Calu3 (cell line): ENCODE measurements at regions not wholly inside any gene's neighbourhood (a gene's known extent, or its start where the extent isn't known, plus 50 kb on each side); places are given as distances from the start of the nearest gene placed in this dataset.

Experiments used
- BruUV-seq: library from RNA; stranded (reverse); fragments of 400-500 nt; replicated peaks from 2 replicates; lab custom pipeline; 2021; lab: Mats Ljungman, UMichigan
- CTCF ChIA-PET: fragments of 300-600 bp; sonication (Branson Sonifier 250); formaldehyde crosslinking; loops from one replicate; lab custom pipeline; 2022; ENCODE audit warnings: antibody characterized with exemption; lab: Charles Lee
- DNase-seq: peaks from one replicate; pipeline ENCODE4 v3.0.0; 2022
- H3K27ac Mint-ChIP-seq: one replicate; pipeline ENCODE4 v1.8.0; 2022; ENCODE audit warnings: mixed read lengths; ENCODE audit not compliant: unreplicated experiment
- H3K27me3 Mint-ChIP-seq: one replicate; pipeline ENCODE4 v1.8.0; 2022; ENCODE audit warnings: mixed read lengths; ENCODE audit not compliant: unreplicated experiment
- H3K36me3 Mint-ChIP-seq: one replicate; pipeline ENCODE4 v1.8.0; 2022; ENCODE audit warnings: mild to moderate bottlenecking, moderate library complexity, mixed read lengths; ENCODE audit not compliant: insufficient read depth, unreplicated experiment
- H3K4me1 Mint-ChIP-seq: one replicate; pipeline ENCODE4 v1.8.0; 2022; ENCODE audit warnings: mild to moderate bottlenecking, low read depth, mixed read lengths; ENCODE audit not compliant: unreplicated experiment
- H3K4me3 Mint-ChIP-seq: one replicate; pipeline ENCODE4 v1.8.0; 2022; ENCODE audit warnings: mild to moderate bottlenecking, low read depth, moderate library complexity, mixed read lengths; ENCODE audit not compliant: unreplicated experiment
- H3K9me3 Mint-ChIP-seq: one replicate; pipeline ENCODE4 v1.8.0; 2022; ENCODE audit warnings: low read depth, mixed read lengths; ENCODE audit not compliant: unreplicated experiment
- intact Hi-C: fragments of 100-400 bp; cut with micrococcal nuclease; formaldehyde crosslinking; loops from one replicate; pipeline ENCODE4 v1.10.0; 2022; ENCODE audit not compliant: unreplicated experiment
- TF ChIP-seq, protein P1 (sequence below): fragments of 200-600 bp; IDR thresholded peaks from one replicate; pipeline ENCODE4 v1.8.0; 2022; ENCODE audit warnings: antibody characterized with exemption; ENCODE audit not compliant: unreplicated experiment

DNA sequence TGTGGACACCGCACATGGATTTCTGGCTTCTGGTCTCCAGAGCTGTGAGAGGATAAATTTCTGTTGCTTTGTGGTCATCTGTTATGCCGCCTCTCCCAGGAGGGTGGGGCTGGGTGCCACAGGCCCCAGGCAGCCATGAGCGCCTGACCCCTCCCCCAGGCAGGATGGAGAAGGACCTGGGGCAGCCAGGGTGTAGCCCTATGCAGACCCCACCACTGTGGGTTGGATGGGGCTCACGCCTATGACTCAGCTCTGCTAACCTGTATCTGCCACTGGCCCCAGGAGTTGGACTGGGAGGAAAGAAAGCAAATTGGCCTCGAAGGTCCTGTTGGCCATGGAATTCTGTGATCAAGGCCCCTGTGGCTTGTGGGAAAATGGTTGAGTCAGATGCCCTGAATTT is 1351.1 kb downstream of the BRD1 start:
- no peaks in the 10 kb centered on the region for H3K4me1 Mint-ChIP-seq
- intact Hi-C loops = no loop called here
- H3K27ac Mint-ChIP-seq = no peak overlapping the region
- DNase-seq = no peak
- TF ChIP-seq, protein P1, sequence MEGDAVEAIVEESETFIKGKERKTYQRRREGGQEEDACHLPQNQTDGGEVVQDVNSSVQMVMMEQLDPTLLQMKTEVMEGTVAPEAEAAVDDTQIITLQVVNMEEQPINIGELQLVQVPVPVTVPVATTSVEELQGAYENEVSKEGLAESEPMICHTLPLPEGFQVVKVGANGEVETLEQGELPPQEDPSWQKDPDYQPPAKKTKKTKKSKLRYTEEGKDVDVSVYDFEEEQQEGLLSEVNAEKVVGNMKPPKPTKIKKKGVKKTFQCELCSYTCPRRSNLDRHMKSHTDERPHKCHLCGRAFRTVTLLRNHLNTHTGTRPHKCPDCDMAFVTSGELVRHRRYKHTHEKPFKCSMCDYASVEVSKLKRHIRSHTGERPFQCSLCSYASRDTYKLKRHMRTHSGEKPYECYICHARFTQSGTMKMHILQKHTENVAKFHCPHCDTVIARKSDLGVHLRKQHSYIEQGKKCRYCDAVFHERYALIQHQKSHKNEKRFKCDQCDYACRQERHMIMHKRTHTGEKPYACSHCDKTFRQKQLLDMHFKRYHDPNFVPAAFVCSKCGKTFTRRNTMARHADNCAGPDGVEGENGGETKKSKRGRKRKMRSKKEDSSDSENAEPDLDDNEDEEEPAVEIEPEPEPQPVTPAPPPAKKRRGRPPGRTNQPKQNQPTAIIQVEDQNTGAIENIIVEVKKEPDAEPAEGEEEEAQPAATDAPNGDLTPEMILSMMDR = no peak
- peaks cover 26% of the 10 kb centered on the region for H3K9me3 Mint-ChIP-seq
- CTCF ChIA-PET = no interaction called here
- no peaks in the 10 kb centered on the region for H3K27me3 Mint-ChIP-seq
- no peak overlapping the region for H3K4me3 Mint-ChIP-seq
- BruUV-seq = no TSS peak
- H3K36me3 Mint-ChIP-seq = peaks cover 11% of the 10 kb centered on the region

DNA sequence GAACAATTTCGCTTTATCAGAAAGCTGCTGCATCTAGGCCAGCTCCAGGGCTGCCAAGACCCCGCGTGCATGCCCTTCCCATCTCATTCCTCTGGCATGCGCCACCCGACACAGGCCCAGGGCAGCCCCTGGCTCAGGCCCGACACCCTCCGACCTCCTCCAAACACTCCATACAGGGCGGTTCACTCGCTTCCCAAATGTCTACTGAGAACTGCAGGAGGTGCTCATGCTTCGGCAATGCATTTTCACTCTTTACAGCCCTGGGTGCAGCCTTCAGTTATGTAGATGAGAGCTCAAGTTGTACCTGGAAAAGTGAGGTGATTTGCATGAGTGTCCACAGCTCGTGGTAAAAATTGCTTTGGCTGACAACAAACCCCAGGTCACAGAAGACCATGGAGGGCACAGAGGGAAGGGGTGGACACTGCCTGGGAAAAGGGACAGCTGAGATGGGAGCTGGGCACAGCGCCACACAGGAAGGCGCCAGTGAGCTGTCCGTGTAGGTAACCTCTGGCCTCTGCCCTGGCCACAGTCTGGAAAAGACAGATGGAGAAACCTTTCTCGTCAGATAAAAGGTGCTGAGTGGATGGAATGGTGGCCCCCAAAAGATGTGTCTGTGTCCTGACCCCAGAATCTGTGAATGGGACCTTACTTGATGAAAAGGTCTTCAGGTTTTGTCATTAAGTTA is 1351.9 kb downstream of the BRD1 start:
- Mint-ChIP-seq H3K9me3 (peaks cover 29% of the 10 kb centered on the region), H3K27me3 (no peaks in the 10 kb centered on the region), H3K36me3 (peaks cover 11% of the 10 kb centered on the region), H3K27ac (no peak overlapping the region), H3K4me1 (no peaks in the 10 kb centered on the region), H3K4me3 (no peak overlapping the region)
- TF ChIP-seq, protein P1 = no peak
- intact Hi-C loops = no loop called here
- no TSS peak for BruUV-seq
- CTCF ChIA-PET = no interaction called here
- no peak for DNase-seq

DNA sequence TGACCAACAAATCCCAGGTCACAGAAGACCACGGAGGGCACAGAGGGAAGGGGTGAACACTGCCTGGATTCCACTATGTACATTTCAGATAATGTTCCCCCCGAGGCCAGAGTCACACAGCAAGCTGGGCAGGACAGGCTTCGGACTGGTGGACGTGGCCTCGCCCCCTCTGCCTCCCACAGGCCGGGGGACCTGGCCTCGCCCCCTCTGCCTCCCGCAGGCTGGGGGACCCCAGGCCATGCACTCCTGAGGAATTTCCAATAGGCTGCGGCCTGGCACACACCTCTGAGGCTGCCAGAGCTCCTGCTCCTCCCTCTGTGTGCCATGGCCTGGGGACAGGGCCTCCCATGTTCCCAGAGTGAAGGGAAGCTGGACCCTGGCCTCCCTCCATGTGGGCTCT is 1352.8 kb downstream of the BRD1 start:
- Mint-ChIP-seq H3K36me3 (peaks cover 11% of the 10 kb centered on the region), H3K4me1 (no peaks in the 10 kb centered on the region), H3K4me3 (no peak overlapping the region), H3K27me3 (no peaks in the 10 kb centered on the region), H3K27ac (no peak overlapping the region), H3K9me3 (peaks cover 30% of the 10 kb centered on the region)
- CTCF ChIA-PET = no interaction called here
- TF ChIP-seq, protein P1 = no peak
- no peak for DNase-seq
- no TSS peak for BruUV-seq
- intact Hi-C loops = no loop called here

DNA sequence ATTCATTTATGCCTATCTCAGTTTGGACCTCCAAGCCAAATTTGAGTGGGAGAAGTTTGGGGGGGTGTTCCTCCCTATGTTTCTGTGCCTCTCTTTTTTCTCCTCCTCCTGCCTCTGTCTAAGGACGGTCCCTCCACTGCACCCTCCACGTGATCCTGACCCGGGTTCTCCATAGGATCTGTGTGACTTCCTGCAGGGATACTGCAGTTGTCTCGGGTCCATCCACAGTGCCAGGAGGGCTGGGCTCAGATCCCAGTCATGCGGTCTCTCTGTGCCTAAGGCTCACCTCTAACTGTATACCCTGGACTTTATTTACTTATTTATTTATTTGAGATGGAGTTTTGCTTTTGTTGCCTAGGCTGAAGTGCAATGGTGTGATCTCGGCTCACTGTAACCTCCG is 1354.5 kb downstream of the BRD1 start:
- CTCF ChIA-PET = no interaction called here
- intact Hi-C loops = no loop called here
- peaks cover 11% of the 10 kb centered on the region for H3K36me3 Mint-ChIP-seq
- no peak overlapping the region for H3K27ac Mint-ChIP-seq
- H3K9me3 Mint-ChIP-seq = peaks cover 35% of the 10 kb centered on the region
- TF ChIP-seq, protein P1 = no peak
- no peak overlapping the region for H3K4me3 Mint-ChIP-seq
- BruUV-seq = no TSS peak
- H3K4me1 Mint-ChIP-seq = no peaks in the 10 kb centered on the region
- DNase-seq = no peak
- no peaks in the 10 kb centered on the region for H3K27me3 Mint-ChIP-seq
